HepG2 (cell line): ENCODE measurements at regions not wholly inside any gene's neighbourhood (a gene's known extent, or its start where the extent isn't known, plus 50 kb on each side); places are given as distances from the start of the nearest gene placed in this dataset.

Source experiments
- ATAC-seq: fragments of 200-7000 bp; cut with Tn5 transposase; 3 replicates; pipeline ENCODE4 v1.9.1; 2020; ENCODE audit warnings: mild to moderate bottlenecking, moderate library complexity
- BruUV-seq: library from RNA; stranded (reverse); fragments of 400-500 nt; replicated peaks from 2 replicates; lab custom pipeline; 2021; lab: Mats Ljungman, UMichigan
- CTCF ChIA-PET: fragments of 300-600 bp; formaldehyde crosslinking; extraction: SDS; loops from one replicate; lab custom pipeline; 2021; ENCODE audit warnings: low total read pairs, inconsistent platforms, low intra/inter-chr PET ratio; lab: Yijun Ruan, JAX
- POLR2A ChIA-PET: fragments of 350-600 bp; sonication (Branson Sonifier 250); formaldehyde crosslinking; loops from one replicate; lab custom pipeline; 2020; ENCODE audit warnings: antibody characterized with exemption, inconsistent platforms; lab: Yijun Ruan, JAX
- DNase-seq: peaks from one replicate; pipeline ENCODE4 v3.0.0-alpha.2; 2015; ENCODE audit warnings: low spot score
- FAIRE-seq: peaks from 3 replicates; lab custom pipeline; 2011; peaks lifted over from hg19 to GRCh38; lab: Jason Lieb, UNC
- H2AFZ ChIP-seq: one replicate; pipeline ENCODE4 v1.6.1; 2011; ENCODE audit warnings: low read length, inconsistent platforms
- H3K27ac ChIP-seq: fragments of 300-600 bp; 3 replicates; pipeline ENCODE4 v1.8.0; 2011; ENCODE audit warnings: mixed run types, mild to moderate bottlenecking, mixed read lengths, low read length, inconsistent platforms; ENCODE audit not compliant: insufficient read depth; ENCODE audit errors: extremely low read length
- H3K27me3 ChIP-seq, 2 experiments: fragments of 200-600 bp in 1 of 2; 2 replicates in 1 of 2; 3 replicates in 1 of 2; pipeline versions ENCODE4 v1.6.0 to v1.8.0; 2011; ENCODE audit warnings: low read length in 2 of 2, mild to moderate bottlenecking in 2 of 2, moderate library complexity in 2 of 2, inconsistent platforms in 1 of 2; ENCODE audit not compliant: insufficient read depth in 2 of 2, control insufficient read depth in 1 of 2
- H3K36me3 ChIP-seq, 2 experiments: fragments of 200-600 bp in 1 of 2; replicated peaks in 1 of 2; 2 replicates in 1 of 2; 3 replicates in 1 of 2; pipeline versions ENCODE4 v1.5.1 to v1.8.0; 2011; ENCODE audit warnings: low read length in 2 of 2, inconsistent platforms in 1 of 2; ENCODE audit not compliant: insufficient read depth in 2 of 2, control insufficient read depth in 1 of 2
- H3K4me1 ChIP-seq: 2 replicates; pipeline ENCODE4 v1.5.1; 2012; ENCODE audit warnings: low read length, inconsistent platforms; ENCODE audit not compliant: insufficient read depth
- H3K4me2 ChIP-seq: 2 replicates; pipeline ENCODE4 v1.6.0; 2011; ENCODE audit warnings: low read depth, low read length, inconsistent platforms
- H3K4me3 ChIP-seq, 3 experiments: fragments of 200-600 bp in 1 of 3; sonication (generic), shearing (Covaris generic) in 1 of 3; replicated peaks in 1 of 3; 2 replicates each; pipeline ENCODE4 v1.5.1; 2011 to 2016; ENCODE audit warnings: low read length in 3 of 3, inconsistent platforms in 2 of 3, low read depth in 2 of 3, mild to moderate bottlenecking in 2 of 3, control low read depth in 1 of 3, mixed read lengths in 1 of 3; ENCODE audit not compliant: insufficient read depth in 1 of 3
- H3K79me2 ChIP-seq: one replicate; pipeline ENCODE4 v1.6.1; 2011; ENCODE audit warnings: low read length, inconsistent platforms; ENCODE audit not compliant: insufficient read depth
- H3K9ac ChIP-seq: 2 replicates; pipeline ENCODE4 v1.6.0; 2011; ENCODE audit warnings: mild to moderate bottlenecking, low read depth, low read length, inconsistent platforms; ENCODE audit not compliant: insufficient read depth
- H3K9me3 ChIP-seq: 2 replicates; pipeline ENCODE4 v1.5.1; 2012; ENCODE audit warnings: mild to moderate bottlenecking, low read length
- H4K20me1 ChIP-seq: 2 replicates; pipeline ENCODE4 v1.6.0; 2011; ENCODE audit warnings: inconsistent platforms, mild to moderate bottlenecking, low read length, moderate library complexity; ENCODE audit not compliant: insufficient read depth
- BHLHE40 ChIP-seq: IDR thresholded peaks from 2 replicates; pipeline ENCODE4 v1.6.1; 2011; ENCODE audit warnings: low read length, improper control_type of control experiment
- MAF1 ChIP-seq: sonication (generic); formaldehyde crosslinking; IDR thresholded peaks from 2 replicates; pipeline ENCODE4 v1.5.0; 2020; ENCODE audit warnings: missing genetic modification reagents, borderline replicate concordance
- SMC3 ChIP-seq: IDR thresholded peaks from 2 replicates; pipeline ENCODE4 v1.6.1; 2011; ENCODE audit warnings: low read length, improper control_type of control experiment
- SNRNP70 ChIP-seq: fragments of 200-400 bp; formaldehyde crosslinking; IDR thresholded peaks from 2 replicates; pipeline ENCODE4 v1.6.1; 2017; ENCODE audit warnings: mild to moderate bottlenecking, low read depth, low read length, moderate library complexity
- SP5 ChIP-seq: IDR thresholded peaks from 2 replicates; pipeline ENCODE4 v1.6.1; 2016; ENCODE audit warnings: low read depth, borderline replicate concordance
- SSRP1 ChIP-seq: IDR thresholded peaks from 2 replicates; pipeline ENCODE4 v1.6.1; 2016; ENCODE audit warnings: control low read depth
- STAG1 ChIP-seq: sonication (generic); formaldehyde crosslinking; IDR thresholded peaks from 2 replicates; pipeline ENCODE4 v1.4.0; 2020; ENCODE audit warnings: missing genetic modification reagents
- TEAD3 ChIP-seq: optimal IDR thresholded peaks from 2 replicates; pipeline ENCODE3; 2016; ENCODE audit warnings: borderline replicate concordance
- ZBTB7A ChIP-seq: sonication (generic); formaldehyde crosslinking; IDR thresholded peaks from 2 replicates; pipeline ENCODE4 v1.8.0; 2022; ENCODE audit warnings: mild to moderate bottlenecking, missing genetic modification reagents
- ZHX1 ChIP-seq: sonication (generic); formaldehyde crosslinking; IDR thresholded peaks from 2 replicates; pipeline ENCODE4 v1.8.1; 2022; ENCODE audit warnings: low read depth, mild to moderate bottlenecking, missing genetic modification reagents
- ZKSCAN5 ChIP-seq: sonication (generic); formaldehyde crosslinking; IDR thresholded peaks from 2 replicates; pipeline ENCODE4 v1.5.1; 2020; ENCODE audit warnings: mild to moderate bottlenecking, missing genetic modification reagents
- ZNF709 ChIP-seq: sonication (generic); formaldehyde crosslinking; IDR thresholded peaks from 2 replicates; pipeline ENCODE4 v1.5.0; 2020; ENCODE audit warnings: mild to moderate bottlenecking, missing genetic modification reagents
- ZNF768 ChIP-seq: sonication (generic); formaldehyde crosslinking; IDR thresholded peaks from 2 replicates; pipeline ENCODE4 v1.4.0; 2020; ENCODE audit warnings: missing genetic modification reagents
- WGBS: methylation state at CpG from one replicate; pipeline ENCODE4 v1.1.6; 2017; ENCODE audit warnings: low lambda C conversion rate; 5-methylcytosine and 5-hydroxymethylcytosine counted together
- in situ Hi-C: cut with HindIII; loops from 2 replicates; pipeline ENCODE4 v1.10.0; 2017; ENCODE audit warnings: low pct_unique_long_range_greater_than_20kb; ENCODE audit not compliant: extremely low pct_ligation_motif_present
- intact Hi-C: fragments of 100-400 bp; cut with micrococcal nuclease; formaldehyde crosslinking; loops from one replicate; pipeline ENCODE4 v1.10.0; 2022; ENCODE audit not compliant: unreplicated experiment
- TF ChIP-seq, protein P1 (sequence below): sonication (generic); formaldehyde crosslinking; IDR thresholded peaks from 2 replicates; pipeline ENCODE4 v1.4.0; 2020; ENCODE audit warnings: missing genetic modification reagents
- TF ChIP-seq, protein P2 (sequence below): sonication (generic); formaldehyde crosslinking; IDR thresholded peaks from 2 replicates; pipeline ENCODE4 v1.5.0; 2020; ENCODE audit warnings: mild to moderate bottlenecking, missing genetic modification reagents, moderate library complexity

DNA sequence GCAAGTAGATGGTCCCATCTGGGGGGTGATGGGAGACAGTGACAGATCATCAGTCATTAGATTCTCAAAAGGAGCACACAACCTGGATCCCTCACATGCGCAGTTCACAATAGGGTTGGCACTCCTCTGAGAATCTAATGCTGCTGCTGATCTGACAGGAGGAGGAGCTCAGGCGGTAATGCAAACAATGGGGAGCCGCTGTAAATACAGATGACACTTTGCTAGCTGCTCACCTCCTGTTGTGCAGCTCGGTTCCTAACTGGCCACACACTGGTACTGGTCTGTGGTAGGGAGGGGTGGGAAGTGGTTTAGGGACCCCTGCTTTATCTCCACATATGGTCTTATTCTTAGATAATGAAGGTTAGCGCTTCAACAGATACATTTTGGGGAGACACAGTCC is 506.6 kb downstream of the PLCL1 start (continued):
- TF ChIP-seq, protein P1, sequence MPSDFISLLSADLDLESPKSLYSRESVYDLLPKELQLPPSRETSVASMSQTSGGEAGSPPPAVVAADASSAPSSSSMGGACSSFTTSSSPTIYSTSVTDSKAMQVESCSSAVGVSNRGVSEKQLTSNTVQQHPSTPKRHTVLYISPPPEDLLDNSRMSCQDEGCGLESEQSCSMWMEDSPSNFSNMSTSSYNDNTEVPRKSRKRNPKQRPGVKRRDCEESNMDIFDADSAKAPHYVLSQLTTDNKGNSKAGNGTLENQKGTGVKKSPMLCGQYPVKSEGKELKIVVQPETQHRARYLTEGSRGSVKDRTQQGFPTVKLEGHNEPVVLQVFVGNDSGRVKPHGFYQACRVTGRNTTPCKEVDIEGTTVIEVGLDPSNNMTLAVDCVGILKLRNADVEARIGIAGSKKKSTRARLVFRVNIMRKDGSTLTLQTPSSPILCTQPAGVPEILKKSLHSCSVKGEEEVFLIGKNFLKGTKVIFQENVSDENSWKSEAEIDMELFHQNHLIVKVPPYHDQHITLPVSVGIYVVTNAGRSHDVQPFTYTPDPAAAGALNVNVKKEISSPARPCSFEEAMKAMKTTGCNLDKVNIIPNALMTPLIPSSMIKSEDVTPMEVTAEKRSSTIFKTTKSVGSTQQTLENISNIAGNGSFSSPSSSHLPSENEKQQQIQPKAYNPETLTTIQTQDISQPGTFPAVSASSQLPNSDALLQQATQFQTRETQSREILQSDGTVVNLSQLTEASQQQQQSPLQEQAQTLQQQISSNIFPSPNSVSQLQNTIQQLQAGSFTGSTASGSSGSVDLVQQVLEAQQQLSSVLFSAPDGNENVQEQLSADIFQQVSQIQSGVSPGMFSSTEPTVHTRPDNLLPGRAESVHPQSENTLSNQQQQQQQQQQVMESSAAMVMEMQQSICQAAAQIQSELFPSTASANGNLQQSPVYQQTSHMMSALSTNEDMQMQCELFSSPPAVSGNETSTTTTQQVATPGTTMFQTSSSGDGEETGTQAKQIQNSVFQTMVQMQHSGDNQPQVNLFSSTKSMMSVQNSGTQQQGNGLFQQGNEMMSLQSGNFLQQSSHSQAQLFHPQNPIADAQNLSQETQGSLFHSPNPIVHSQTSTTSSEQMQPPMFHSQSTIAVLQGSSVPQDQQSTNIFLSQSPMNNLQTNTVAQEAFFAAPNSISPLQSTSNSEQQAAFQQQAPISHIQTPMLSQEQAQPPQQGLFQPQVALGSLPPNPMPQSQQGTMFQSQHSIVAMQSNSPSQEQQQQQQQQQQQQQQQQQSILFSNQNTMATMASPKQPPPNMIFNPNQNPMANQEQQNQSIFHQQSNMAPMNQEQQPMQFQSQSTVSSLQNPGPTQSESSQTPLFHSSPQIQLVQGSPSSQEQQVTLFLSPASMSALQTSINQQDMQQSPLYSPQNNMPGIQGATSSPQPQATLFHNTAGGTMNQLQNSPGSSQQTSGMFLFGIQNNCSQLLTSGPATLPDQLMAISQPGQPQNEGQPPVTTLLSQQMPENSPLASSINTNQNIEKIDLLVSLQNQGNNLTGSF (CRISPR knock-in tag) = no peak
- TF ChIP-seq ZNF709 (no peak), ZKSCAN5 (CRISPR knock-in tag) (no peak), SSRP1 (CRISPR knock-in tag) (no peak), SP5 (CRISPR knock-in tag) (peak; percentile 48; the same call in 1 of the 2 replicates), ZNF768 (no peak), ZBTB7A (CRISPR knock-in tag) (no peak)

DNA sequence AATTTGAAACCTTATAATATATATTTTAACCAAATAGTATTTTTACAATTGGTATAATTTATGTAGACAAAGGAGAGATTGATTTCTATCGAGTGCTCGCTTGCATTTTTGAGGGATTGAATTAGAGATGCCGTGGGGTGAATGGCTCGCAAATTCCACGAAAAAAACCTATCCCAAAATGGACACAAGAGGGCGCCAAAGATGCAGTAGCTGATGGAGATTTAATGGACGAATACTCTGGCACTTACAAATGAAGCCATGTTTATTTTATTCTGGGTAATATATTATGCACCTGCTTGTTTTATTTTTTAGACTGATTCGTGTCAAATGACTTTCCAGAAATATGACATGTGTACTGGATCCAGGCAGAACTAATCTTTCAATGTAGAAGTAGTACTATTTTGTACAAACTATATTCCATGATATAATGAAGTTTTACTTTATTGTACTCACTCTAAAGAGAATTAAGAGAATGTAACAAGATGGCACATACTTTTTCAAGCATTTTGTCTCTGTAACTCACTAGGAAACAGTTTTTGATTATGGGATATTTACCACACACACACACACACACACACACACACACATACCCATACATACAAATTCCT is 505.4 kb downstream of the PLCL1 start:
- no TSS peak for BruUV-seq
- TF ChIP-seq BHLHE40 (no peak), MAF1 (CRISPR knock-in tag) (no peak), TEAD3 (CRISPR knock-in tag) (peak; percentile 26), SNRNP70 (no peak), ZHX1 (no peak), STAG1 (peak; percentile 62), SMC3 (peak; percentile 49; the same call in 1 of the 2 replicates)
- TF ChIP-seq, protein P2, sequence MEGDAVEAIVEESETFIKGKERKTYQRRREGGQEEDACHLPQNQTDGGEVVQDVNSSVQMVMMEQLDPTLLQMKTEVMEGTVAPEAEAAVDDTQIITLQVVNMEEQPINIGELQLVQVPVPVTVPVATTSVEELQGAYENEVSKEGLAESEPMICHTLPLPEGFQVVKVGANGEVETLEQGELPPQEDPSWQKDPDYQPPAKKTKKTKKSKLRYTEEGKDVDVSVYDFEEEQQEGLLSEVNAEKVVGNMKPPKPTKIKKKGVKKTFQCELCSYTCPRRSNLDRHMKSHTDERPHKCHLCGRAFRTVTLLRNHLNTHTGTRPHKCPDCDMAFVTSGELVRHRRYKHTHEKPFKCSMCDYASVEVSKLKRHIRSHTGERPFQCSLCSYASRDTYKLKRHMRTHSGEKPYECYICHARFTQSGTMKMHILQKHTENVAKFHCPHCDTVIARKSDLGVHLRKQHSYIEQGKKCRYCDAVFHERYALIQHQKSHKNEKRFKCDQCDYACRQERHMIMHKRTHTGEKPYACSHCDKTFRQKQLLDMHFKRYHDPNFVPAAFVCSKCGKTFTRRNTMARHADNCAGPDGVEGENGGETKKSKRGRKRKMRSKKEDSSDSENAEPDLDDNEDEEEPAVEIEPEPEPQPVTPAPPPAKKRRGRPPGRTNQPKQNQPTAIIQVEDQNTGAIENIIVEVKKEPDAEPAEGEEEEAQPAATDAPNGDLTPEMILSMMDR = peak; percentile 76
- WGBS = 2% methylated on average over 8 of the region's 8 CpGs
- H3K9me3 ChIP-seq = no peaks in the 10 kb centered on the region
- H3K79me2 ChIP-seq = no peaks in the 10 kb centered on the region
- in situ Hi-C loops = loop anchor here (10.0 kb wide), 1 partner anchor 1425 kb away; no protein-coding TSS in a partner anchor
- H3K4me1 ChIP-seq = peaks cover 16% of the 10 kb centered on the region
- H3K36me3 ChIP-seq = no peaks in the 10 kb centered on the region
- FAIRE-seq (peak; percentile 68), ATAC-seq (peak; percentile 49; the same call in 2 of the 3 replicates), DNase-seq (peak; percentile 42)
- ChIA-PET CTCF (no interaction called here), POLR2A (no interaction called here)
- H3K4me2 ChIP-seq = no peak overlapping the region
- no peak overlapping the region for H2AFZ ChIP-seq
- peaks cover 2 to 11% of the 10 kb centered on the region in 2 experiments; a peak in 1 of 5 replicates for H3K27me3 ChIP-seq
- no peaks in the 10 kb centered on the region for H4K20me1 ChIP-seq
- intact Hi-C loops = loop anchor here (2.0 kb wide), 1 partner anchor 1287 kb away; no protein-coding TSS in a partner anchor
- no peak overlapping the region for H3K4me3 ChIP-seq
- H3K27ac ChIP-seq = no peak overlapping the region
- H3K9ac ChIP-seq = no peak overlapping the region
